Stimulated activated CD4-positive, alpha-beta T cell treated with anti-CD3 and anti-CD28 coated beads, Interleukin-4, amount 100 ng/mL, for 1 hour (primary cell): ENCODE measurements at regions not wholly inside any gene's neighbourhood (a gene's known extent, or its start where the extent isn't known, plus 50 kb on each side); places are given as distances from the start of the nearest gene placed in this dataset.
"Not testable (repeated sequence)": the region's sequence is repeated elsewhere in the genome, so short reads cannot be mapped to it uniquely, and the experiment has no call there.

Source experiments
- DNase-seq: peaks from one replicate; pipeline ENCODE4 v3.0.0-alpha.2; 2020

DNA sequence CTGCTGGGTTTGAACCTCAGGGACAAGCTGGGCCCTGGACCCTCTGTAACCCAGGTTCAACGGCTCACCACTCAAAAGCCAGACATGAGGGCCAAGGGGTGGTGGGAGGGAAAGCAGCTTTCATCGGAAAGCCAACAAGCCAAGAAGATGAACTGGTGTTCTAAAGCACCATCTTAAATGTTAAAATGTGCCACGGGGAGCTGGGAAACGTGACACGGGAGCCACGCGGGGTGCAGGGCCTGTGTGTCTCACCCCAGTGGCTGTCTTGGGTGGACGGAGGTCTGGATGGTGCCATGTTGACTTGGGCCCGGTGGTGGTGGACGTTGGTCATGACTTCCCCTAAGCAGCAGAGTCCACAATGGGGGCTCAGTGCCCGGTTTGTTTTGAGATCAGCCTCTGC lies 97.7 kb upstream of the SFSWAP start:
- DNase-seq = no peak

DNA sequence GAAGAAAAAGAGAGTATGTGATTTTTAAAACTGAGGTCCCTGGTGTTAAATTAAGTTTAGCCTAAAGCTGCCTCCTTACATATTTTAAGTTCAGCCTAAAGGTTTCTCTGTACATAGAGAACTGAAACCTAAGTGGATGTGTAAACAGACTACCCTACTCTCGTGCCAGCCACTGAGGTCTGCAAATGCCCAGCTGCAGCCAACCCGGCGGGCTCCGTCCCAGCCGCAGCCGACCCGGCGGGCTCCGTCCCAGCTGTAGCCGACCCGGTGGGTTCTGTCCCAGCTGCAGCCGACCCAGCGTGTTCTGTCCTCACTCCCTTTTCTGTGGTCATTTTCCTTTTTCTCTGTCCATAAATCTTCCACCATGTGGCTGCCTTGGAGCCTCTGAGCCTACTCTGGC lies 97.2 kb upstream of the SFSWAP start:
- DNase-seq = no peak

DNA sequence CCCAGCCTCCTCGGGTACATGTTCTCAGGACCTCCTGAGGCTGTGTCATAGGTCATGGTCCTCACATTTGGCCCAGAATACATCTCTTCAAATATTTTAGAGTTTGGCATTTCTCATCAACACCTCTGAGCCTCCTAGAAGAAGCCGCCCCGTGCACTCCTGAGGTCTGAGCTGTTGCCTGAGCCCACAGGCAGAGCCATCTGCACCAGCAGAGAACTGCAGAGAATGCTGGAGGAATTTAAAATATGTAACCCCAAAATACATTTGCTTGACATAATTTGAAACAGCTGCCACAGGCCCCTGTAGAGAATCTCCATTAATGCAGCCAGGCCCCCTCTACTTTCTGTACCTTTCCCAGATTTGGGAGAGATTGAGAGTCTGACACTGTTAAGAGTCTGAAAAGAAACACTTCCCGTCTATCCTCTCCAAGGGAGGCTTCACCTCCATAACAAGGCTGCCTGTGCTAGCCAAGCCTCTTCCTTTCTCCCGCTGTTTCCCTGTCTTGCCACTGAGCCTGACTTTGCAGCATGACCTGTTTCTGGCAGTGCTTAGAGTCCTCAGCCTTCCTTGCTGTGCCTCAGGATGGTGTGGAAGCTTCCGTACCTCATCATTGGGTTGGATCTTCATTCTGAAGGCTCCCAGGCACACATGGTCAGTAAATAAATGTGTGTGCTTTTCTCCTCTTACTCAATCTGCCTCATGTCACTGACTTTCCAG lies 95.4 kb upstream of the SFSWAP start:
- DNase-seq = no peak

DNA sequence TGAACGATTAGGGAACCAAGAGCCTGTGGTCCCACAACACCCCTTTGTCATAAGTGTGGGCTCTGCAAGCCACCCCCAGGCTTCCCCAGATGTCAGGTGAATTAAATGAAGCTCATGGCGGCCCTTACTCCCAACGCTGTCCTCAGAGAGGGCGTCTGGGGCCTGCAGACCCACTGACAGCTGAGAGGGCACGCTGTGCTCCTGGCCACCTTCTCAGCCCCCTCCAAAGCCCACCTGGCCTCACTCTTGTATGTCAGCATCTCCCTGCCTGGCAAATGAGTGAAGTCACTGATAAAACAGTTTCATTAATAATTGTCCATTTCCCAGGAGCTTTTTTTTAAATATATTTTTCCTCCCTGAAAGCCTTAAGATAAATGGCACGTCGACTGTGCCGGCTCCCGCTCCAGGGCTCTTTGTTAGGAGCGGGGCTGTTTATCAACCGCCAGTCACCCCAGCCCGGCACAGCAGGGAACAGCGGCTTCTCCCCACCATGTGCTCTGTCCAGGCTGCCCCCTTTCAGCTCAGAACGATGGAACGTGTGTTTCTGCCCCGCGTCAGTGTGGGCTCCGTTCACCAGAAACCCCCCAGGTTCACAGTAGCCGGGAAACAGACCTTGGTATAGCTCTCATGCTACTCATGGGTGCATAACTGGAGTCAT lies 94.7 kb upstream of the SFSWAP start:
- DNase-seq = no peak

DNA sequence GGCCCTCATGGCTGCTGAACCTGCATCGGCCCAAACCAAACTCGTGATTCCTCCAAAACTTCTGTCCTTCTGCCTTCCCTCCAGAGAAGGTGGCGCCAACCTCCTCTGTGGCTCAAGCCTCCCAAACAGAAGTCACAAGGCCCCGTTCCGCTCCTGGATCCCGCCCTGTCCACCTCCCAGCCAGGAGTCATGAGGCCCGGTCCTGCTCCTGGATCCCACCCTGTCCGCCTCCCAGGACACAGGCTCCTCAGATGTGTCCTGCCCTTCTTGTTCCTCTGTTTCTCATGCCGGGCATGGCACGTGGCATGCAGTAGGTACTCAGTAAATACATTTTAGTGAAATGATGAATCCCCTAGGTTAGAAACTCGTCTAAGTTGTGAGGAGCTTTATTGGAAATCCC lies 94.2 kb upstream of the SFSWAP start:
- no peak for DNase-seq

DNA sequence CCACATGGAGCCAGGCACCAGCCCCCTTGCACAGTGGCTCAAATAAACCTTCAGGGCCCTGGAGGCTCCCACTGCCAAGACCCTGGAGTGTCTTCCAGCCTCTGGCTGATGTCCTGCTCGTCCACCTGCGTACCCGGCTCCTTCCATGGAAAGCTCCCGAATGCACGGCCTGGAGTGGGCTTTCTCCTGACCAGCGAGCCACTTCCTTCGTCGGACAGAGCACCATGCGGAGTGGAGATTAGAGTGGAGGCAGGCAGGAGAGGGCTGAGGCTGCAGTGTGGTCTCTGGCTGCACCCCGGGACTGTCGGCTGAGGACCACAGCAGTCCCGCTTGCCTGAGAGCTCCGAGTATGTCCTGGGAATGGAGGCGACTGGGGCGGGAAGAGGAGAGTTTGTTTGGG lies 93.7 kb upstream of the SFSWAP start:
- DNase-seq = no peak

DNA sequence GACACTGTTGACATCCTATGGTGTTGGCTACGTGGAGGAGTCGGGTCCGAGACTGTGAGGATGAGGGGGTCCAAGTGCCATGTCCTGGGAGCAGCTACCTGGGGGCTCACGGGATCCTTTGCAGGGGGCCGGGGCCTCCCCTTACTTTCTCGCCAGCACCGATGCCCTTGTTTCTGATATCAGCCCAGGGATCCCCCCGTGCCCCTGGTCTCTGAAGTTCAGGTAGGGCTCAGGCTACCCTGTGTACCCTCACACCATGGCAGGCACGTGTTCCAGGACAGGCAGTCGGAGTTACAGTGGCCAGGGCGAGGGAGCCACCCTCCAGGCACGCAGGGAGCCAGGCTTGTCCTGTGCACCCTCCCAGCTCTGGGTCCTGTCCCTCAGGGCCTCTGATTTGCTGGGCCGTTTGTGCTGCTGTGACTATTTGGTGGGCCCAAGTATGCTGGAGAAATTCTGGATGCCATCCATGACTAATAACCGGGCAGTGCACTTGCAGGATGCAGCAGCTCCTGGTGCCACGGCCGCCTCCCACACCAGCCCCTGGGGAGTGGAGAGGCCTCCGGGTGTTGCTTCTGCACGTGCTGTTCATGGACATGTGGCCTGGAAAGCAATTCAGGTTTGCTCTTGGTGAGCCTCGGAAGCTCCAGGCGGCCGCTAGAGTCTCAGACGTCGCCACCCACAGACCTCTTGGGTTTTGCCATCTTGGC lies 93.1 kb upstream of the SFSWAP start:
- no peak for DNase-seq

DNA sequence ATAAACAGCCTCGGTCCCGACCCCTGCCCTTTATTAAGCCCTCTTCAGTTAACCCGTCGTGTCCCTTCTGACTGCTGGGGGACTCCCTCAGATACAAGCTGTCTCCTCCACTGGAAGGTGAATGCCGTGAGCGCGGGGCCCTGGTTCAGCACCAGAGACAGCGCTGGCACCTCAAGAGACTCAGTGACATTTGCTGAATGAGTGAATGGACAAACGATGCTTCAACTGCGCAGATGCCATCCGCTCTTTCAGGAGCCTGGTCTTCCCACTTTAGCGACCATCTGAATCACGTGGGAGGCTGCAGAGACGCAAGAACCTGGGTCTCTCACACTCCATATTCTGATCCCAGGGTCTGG lies 92.6 kb upstream of the SFSWAP start:
- no peak for DNase-seq

DNA sequence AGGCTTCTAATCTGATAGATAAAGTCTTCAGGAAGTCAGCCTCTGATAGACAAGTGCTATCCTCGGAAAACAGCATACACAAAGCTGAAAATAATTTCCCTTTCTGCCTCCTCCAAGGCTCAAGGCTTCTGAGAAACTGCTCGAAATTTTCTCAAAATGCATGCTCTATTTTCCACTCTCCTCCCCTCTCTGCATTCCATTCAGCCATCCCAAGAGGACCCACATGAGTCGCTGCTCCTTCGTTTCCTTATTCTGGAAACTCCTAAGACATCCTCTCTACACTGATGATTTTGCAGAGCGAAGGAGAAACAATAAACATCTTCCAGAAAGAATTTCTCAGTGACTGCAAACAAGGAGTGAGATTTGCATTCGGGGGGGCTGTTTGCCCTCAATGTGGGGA lies 92.2 kb upstream of the SFSWAP start:
- no peak for DNase-seq

DNA sequence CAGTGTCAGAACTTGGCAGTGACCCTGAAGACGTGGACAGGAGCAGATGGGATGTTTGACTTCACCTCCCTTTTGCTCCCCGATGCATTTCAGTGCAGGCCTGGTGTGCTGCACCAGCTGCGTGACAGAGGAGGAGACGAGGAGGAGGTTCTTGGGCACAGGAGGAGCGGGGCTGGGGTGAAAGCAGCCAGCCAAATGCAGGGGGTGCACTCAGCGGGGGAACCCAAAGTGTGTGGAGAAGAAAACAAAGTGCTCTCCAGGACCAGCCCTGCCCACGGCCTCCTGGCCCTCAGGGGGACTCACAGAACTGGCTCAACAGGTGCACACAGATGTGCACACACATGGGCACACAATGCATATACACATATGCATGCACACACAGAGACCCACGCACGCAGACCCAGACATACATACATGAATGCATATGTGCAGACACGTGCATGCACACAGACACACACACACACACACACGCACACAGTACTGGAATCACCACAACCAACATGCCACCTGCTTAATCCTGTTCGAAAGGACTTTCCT lies 91.7 kb upstream of the SFSWAP start:
- no peak for DNase-seq

DNA sequence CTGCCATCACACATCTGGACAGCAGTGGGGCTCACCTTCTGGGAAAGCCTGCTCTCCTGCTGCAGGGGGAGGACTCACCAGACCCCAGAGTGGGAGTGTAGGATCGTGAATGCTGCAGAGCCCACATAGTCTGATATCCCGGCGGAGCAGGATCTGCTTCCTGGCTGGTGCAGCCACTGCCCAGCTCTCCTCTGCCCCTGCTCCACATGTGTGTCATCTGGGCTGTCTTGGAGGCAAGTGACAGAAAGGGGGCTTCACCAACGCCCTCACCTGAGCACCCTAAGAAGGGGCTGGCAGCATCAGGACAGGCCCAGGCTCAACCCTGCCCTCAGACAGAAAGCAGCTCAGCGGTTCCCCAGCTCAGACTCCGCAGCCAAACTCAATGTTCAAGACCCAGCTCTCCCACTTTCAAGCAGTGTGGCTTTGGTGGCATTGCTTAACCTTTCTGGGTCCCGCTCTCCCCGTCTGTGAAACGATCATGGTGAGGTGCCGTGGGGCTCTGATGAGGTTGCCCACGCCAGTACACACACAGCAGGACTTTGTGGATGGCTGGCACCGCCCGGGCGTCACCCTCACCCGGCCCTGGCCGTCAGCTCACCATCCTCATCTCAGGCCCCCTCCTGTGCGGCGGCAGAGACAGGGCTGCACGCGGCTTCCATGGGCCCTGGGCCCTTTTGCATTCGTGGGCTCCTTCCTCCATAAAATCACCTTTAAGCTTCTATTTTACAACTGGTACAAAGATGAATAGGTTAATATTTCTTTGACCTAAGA lies 91.0 kb upstream of the SFSWAP start:
- DNase-seq = no peak

DNA sequence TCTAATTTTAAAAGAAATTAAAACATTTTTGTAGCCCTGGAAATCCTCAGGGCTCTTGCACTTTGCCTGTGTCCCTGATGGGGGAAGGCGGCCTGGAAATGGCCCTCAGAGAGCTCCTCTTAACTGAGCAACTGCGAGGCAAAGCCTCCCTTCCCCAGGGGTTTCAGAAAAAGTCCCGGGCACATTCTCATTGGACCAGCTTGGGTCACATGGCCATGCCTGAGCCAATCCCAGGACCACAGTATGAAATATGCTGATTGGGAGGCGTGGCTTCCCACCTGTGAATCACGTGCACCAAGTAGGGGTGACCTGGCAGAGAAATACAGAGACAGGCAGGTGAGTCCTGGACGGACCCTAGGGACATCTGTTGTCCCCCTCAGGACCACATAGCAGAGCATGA lies 90.4 kb upstream of the SFSWAP start:
- no peak for DNase-seq

DNA sequence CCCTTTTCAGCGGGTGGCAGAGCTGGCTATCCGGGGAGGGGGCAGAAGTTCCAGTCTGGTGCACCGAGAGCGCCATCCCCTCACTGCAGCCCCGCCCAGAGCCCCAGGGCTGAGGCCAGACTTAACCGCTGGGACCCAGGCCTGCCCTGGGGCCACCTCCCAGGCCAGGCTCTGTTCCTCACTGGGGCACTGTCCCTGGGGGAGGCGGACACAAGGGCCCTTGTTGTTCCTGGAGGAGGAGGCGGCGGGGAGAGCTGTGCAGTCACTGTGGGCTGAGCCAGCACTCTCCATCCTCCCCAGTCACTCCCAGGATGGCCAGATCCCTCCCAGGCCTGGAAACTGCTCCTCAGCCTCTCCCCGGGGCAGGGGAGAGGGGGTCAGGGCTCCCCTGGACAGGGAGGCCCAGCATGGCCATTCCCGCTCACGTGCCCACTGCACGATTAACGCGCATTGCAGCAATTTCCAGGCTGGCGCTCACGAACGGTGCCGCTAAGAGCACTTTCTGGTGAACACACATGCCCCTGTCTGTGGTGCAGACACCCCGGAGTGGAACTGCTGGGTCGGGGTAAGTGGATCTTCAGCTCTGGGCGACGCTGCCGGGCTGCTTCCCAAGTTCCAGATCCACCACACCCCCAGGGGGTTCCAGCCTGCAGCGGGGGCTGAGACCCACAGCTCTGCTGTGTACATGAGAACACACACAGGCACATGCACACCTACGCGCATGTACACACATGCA lies 89.8 kb upstream of the SFSWAP start:
- DNase-seq = no peak

DNA sequence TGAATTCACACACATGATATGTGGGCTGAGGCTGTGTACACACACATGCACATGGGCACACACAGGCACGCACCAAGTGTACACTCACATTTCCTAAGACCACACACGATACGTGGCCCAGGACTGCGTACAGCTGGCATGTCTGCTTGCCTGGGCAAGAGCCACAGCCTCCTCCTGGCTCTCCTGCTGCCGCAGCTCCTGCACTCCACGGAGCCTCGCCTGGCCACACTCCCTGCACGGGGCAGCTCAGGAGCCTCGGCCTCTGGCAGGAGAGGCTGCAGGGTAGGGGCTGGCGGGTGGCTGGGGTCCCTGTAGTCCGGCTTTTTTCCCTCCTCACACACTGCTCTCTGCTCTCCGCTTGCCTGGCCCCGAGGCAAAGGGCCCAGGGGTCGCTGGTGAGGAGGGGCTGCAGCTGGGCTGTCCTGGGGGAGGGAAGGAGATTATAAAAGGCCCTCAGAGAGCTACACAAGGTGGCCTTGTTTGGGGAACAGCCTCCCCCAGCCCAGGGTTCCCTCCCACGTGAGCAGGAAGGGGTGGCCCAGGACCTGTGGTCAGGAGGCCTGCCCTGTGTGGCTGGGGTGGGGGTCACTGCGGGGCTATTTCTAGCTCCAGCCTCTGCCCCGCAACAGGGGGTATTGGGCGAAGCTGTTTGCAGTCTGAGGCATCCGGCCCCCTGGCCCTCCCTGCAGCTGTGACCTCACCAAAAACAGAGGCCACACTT lies 89.0 kb upstream of the SFSWAP start:
- DNase-seq = no peak

DNA sequence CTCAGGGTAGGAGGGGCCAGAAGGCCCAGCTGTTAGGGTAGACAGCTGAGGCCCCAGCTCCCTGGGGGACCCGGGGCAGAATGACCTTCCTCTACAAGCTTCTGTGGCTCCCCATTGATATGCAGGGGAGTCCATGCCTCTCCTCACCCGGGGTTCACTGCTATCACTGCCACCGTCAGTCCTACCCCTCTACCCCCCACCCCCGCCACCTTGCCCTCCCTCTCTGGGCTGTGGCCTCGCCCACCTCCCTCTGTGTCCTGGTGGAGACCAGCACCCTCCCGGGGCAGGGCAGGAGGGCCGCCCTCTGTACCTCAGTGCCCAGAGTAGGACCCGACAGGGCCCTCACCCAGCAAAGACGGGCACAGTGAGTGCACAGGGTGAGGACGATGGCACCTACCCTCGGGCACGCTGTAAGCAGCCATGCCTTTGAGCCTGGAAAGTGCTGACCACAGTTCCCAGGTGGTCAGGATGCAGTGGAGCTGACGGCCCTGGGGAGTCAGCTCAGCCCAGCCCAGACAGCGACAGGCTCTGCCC lies 88.4 kb upstream of the SFSWAP start:
- DNase-seq = no peak

DNA sequence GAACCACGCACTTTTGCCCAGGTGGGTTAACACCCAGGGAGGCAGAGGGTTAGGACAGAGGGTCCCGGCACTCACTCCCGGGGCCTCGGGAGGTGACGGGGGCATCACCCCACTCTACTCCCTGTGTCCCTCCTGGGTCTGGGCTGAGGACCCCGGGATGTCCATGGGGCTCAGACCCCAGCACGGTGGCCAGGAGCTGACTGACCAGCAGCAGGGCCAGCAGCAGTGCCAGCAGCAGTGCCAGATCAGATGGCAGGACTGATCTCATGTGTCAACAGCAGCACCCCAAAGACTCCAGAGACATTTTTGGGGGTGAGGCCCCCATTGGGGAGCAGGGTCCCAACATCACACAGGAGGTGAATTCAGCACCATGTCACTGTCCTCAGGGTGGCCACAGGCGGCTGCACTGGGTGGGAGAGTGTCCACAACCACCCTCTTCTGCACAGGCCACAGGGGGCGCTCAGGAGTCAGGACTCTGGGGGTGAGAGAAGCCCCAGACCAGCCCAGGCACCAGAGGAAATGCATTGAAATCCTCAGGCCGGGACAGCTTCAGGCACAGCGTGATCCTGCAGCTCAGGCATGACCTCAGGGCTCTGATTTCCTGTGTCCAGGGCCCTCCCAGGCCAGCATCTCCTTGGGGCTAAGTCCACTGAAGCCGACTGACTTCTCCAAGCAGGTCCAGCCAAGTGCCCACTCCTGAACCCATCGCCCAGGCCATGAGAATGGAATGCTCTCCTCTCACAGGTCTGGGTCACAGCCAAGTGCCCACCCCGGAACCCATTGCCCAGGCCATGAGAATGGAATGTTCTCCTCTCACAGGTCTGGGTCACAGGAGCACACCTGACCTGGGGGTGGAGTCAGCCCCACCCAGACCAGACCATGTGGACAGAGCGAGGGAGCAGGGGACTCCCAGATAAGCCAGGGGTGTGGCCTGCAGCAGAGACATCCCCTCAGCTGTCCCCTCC lies 87.2 kb upstream of the SFSWAP start:
- not testable (repeated sequence) for DNase-seq

DNA sequence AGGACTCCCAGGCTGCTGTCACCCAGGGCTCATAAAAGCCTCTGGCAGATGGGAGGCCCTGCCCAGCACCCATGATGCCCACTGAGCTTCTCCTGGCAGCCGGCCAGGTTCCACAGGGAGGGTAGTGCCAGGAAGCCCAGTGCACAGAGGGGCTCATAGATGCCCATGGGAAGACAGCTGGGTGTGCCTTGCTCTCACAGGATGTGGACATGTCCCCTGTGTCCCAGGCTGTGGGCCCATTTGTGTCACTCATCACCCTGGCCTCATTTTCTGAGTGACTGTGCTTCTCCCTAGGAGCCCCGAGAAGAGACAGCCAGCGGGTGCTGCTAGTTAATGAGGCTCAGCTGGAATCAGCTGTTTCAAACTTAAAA lies 86.5 kb upstream of the SFSWAP start:
- not testable (repeated sequence) for DNase-seq

DNA sequence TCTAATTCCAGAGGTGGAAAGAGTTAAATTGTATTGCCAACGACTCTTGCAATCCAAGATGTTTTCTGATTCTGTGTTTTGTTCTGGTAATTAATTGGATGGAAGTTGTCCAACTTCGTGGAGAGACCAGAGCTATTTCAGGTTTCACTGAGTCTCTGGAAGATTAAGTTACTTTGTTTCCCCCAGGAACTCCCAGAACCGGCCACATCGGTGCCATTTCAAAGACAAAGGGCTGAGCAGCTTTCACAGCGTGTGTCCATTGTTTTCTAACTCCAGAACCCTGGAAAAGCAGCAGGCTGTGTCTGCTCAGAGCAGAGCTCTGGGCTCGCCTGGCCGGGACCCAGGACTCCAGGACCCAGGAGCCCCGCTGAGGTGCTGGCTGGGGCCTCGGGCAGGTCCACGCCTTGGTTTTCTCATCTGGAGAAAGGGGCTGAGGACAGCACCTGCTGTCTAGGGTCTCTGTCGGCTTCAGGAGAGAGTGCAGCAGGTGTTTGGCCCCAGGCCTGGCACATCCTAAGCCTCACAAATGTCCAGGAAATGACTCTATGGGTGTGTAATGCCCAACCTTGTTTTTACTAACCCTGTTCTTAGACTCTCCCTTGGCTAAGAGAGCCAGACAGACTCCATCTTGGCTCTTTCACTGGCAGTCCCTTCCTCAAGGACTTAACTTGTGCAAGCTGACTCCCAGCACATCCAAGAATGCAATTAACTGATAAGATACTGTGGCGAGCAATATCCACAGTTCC lies 86.0 kb upstream of the SFSWAP start:
- DNase-seq = not testable (repeated sequence)

DNA sequence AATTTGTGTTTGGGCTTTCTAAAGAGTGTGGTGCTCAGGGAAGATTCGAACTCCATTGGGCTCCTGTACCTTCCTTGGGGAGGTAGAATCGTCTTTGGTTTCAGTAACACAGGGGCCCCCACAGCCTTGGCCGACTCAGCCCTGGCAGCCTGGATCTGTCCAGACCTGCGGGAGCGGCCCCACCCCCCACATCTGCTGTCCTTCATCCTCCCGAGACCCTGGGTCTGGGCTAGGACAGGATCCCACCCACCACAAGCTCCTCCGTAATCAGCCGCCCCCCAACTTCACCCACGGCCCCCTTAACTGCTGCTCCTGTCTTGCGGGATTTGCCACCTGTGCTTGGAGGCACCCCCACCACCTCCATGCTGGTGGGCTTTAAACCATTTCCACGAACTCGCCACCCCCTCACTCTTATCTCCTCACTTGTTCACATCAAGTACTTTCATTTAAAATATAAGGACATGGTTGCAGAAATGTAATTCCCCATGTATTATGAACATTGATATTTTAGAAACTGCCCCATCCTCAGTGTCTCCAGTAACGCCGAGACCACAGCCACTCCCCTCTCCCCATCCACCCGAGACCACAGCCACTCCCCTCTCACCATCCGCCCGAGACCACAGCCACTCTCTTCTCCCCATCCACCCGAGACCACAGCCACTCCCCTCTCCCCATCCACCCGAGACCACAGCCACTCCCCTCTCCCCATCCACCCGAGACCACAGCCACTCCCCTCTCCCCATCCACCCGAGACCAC lies 84.7 kb upstream of the SFSWAP start:
- DNase-seq = not testable (repeated sequence)
